ENCODE measurements at regions not wholly inside any gene's neighbourhood (a gene's known extent, or its start where the extent isn't known, plus 50 kb on each side); places are given as distances from the start of the nearest gene placed in this dataset.

DNA sequence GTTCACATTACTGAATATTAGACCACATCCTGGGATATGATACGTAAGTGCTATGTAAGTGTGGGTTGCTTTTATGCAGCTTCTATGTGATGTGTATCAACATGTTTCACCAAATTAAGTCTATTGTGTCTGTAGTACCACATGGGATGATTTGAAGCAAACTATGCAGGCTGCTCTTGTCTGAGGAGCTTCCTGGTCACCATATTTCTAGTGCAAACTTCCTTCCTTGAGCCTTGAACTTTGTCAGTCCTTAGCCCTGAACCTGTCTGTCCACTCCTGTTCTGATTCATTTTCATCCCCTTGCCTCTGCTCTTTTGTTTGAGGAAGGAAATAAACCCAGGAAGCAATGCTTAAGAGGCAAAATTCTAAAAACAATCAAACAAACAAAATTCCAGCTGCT lies 117.5 kb upstream of the VANGL1 start:
- no peak overlapping the region for H2BK120ac ChIP-seq (ENCODE audit: low read depth, low read length)
- in situ Hi-C loops (cut with MboI; ENCODE audit: low sequenced_read_pairs), result no loop called here

More for the DNA sequence above, 117.5 kb upstream of the VANGL1 start:
- Histone ChIP-seq H3K9me1 (ENCODE audit: insufficient read depth, low read length) (no peaks in the 10 kb centered on the region), H3K56ac (ENCODE audit: extremely low read depth, insufficient read depth, low read length) (no peak overlapping the region), H3K4me1 (ENCODE audit: control insufficient read depth, insufficient read depth, low read length) (no peaks in the 10 kb centered on the region), H2AFZ (replicated peaks; ENCODE audit: low read length, poor library complexity) (no peak overlapping the region), H2AK5ac (ENCODE audit: low read depth, low read length) (no peak overlapping the region), H3K4ac (ENCODE audit: low read depth, low read length) (no peak overlapping the region), H3K9me3 (ENCODE audit: control insufficient read depth, insufficient read depth, low read length) (no peaks in the 10 kb centered on the region), H3K18ac (ENCODE audit: low read depth, low read length) (no peak overlapping the region), H3K9ac (ENCODE audit: low read depth, low read length) (no peak overlapping the region), H4K5ac (ENCODE audit: low read depth, low read length) (no peak overlapping the region), H3K23ac (ENCODE audit: low read depth, low read length) (no peak overlapping the region), H2BK20ac (ENCODE audit: low read depth, low read length) (no peak overlapping the region), H2BK15ac (ENCODE audit: low read depth, low read length) (no peak overlapping the region), H3K4me3 (ENCODE audit: insufficient read depth, low read depth, low read length) (no peak overlapping the region), H3K27ac (ENCODE audit: insufficient read depth, low read length) (no peak overlapping the region), H3K79me1 (ENCODE audit: low read depth in 1 of 2, low read length in 2 of 2) (no peaks in the 10 kb centered on the region), H2BK5ac (ENCODE audit: low read depth, low read length, poor library complexity, severe bottlenecking) (no peak overlapping the region), H3K27me3 (ENCODE audit: control insufficient read depth, insufficient read depth, low read length) (no peaks in the 10 kb centered on the region), H3K36me3 (ENCODE audit: control insufficient read depth, insufficient read depth, low read length) (no peaks in the 10 kb centered on the region), H4K8ac (ENCODE audit: low read depth in 2 of 2, low read length in 2 of 2) (no peak overlapping the region), H4K91ac (ENCODE audit: insufficient read depth, low read depth, low read length) (no peak overlapping the region), H4K20me1 (ENCODE audit: insufficient read depth, low read length) (no peaks in the 10 kb centered on the region), H3K14ac (replicated peaks; ENCODE audit: low read depth, low read length) (no peak overlapping the region), H2AK9ac (replicated peaks; ENCODE audit: low read depth, low read length, poor library complexity) (no peak overlapping the region), H3K4me2 (ENCODE audit: low read depth, low read length) (no peak overlapping the region)
- DNase-seq (no peak), ATAC-seq (ENCODE audit: low read depth) (no peak)
- BruUV-seq (replicated peaks), result no TSS peak
- POLR2A ChIA-PET (ENCODE audit: unreplicated experiment), result no interaction called here
- no CpG with 5 or more reads among the region's 1 CpG for WGBS, 2 experiments (ENCODE audit: extremely low coverage in 2 of 2, insufficient read length in 1 of 2)
- CTCF ChIA-PET, result no interaction called here
- TF ChIP-seq MXI1 (IDR thresholded peaks at IDR 0.05; ENCODE audit: borderline replicate concordance, low read depth, low read length) (no peak), FOS (IDR thresholded peaks at IDR 0.05; ENCODE audit: low read depth, low read length) (no peak), NFE2L2 (IDR thresholded peaks at IDR 0.05; ENCODE audit: low read depth, low read length) (no peak), POLR2A (IDR thresholded peaks at IDR 0.05; ENCODE audit: low read depth, low read length) (no peak), MAFK (IDR thresholded peaks at IDR 0.05; ENCODE audit: low read depth, low read length) (no peak), RFX5 (IDR thresholded peaks at IDR 0.05; ENCODE audit: low read depth, low read length) (no peak), RCOR1 (IDR thresholded peaks at IDR 0.05; ENCODE audit: insufficient replicate concordance, low read length) (no peak), SMC3 (IDR thresholded peaks at IDR 0.05; ENCODE audit: low read depth, low read length) (no peak), BHLHE40 (IDR thresholded peaks at IDR 0.05; ENCODE audit: low read depth, low read length) (no peak), MAZ (IDR thresholded peaks at IDR 0.05; ENCODE audit: borderline replicate concordance, low read depth, low read length) (no peak), RAD21 (IDR thresholded peaks at IDR 0.05; ENCODE audit: low read length) (no peak), CEBPB (IDR thresholded peaks at IDR 0.05; ENCODE audit: low read depth, low read length) (no peak), CHD1 (IDR thresholded peaks at IDR 0.05; ENCODE audit: low read depth, low read length) (no peak)
- TF ChIP-seq, protein P1, sequence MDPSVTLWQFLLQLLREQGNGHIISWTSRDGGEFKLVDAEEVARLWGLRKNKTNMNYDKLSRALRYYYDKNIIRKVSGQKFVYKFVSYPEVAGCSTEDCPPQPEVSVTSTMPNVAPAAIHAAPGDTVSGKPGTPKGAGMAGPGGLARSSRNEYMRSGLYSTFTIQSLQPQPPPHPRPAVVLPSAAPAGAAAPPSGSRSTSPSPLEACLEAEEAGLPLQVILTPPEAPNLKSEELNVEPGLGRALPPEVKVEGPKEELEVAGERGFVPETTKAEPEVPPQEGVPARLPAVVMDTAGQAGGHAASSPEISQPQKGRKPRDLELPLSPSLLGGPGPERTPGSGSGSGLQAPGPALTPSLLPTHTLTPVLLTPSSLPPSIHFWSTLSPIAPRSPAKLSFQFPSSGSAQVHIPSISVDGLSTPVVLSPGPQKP (IDR thresholded peaks at IDR 0.05; ENCODE audit: borderline replicate concordance, low read depth, low read length), result no peak
- TF ChIP-seq, protein P2, sequence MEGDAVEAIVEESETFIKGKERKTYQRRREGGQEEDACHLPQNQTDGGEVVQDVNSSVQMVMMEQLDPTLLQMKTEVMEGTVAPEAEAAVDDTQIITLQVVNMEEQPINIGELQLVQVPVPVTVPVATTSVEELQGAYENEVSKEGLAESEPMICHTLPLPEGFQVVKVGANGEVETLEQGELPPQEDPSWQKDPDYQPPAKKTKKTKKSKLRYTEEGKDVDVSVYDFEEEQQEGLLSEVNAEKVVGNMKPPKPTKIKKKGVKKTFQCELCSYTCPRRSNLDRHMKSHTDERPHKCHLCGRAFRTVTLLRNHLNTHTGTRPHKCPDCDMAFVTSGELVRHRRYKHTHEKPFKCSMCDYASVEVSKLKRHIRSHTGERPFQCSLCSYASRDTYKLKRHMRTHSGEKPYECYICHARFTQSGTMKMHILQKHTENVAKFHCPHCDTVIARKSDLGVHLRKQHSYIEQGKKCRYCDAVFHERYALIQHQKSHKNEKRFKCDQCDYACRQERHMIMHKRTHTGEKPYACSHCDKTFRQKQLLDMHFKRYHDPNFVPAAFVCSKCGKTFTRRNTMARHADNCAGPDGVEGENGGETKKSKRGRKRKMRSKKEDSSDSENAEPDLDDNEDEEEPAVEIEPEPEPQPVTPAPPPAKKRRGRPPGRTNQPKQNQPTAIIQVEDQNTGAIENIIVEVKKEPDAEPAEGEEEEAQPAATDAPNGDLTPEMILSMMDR (conservative IDR thresholded peaks at IDR 0.05; ENCODE audit: low read depth, low read length), result no peak
- TF ChIP-seq, protein P3, sequence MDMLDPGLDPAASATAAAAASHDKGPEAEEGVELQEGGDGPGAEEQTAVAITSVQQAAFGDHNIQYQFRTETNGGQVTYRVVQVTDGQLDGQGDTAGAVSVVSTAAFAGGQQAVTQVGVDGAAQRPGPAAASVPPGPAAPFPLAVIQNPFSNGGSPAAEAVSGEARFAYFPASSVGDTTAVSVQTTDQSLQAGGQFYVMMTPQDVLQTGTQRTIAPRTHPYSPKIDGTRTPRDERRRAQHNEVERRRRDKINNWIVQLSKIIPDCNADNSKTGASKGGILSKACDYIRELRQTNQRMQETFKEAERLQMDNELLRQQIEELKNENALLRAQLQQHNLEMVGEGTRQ (IDR thresholded peaks at IDR 0.05; ENCODE audit: low read depth, low read length), result no peak
- dilution Hi-C loops (cut with HindIII; ENCODE audit: low sequenced_read_pairs, unreplicated experiment), result no loop called here
- intact Hi-C loops (cut with micrococcal nuclease), result no loop called here

Data from IMR-90 (cell line).